ENCODE measurements at regions not wholly inside any gene's neighbourhood (a gene's known extent, or its start where the extent isn't known, plus 50 kb on each side); places are given as distances from the start of the nearest gene placed in this dataset.

GRCh38 chr6:147752689-147753403 is 244.4 kb downstream of the SAMD5 start:
- TF ChIP-seq ZNF274 (IDR thresholded peaks at IDR 0.05; ENCODE audit: low read depth, low read length) (no peak), SUZ12 (IDR thresholded peaks at IDR 0.05; ENCODE audit: extremely low read depth, insufficient read depth, insufficient read length) (no peak), YY1 (IDR thresholded peaks at IDR 0.05; ENCODE audit: insufficient read depth, insufficient read length) (no peak)

Data from NT2/D1 (cell line).